K562 (cell line): ENCODE measurements at regions not wholly inside any gene's neighbourhood (a gene's known extent, or its start where the extent isn't known, plus 50 kb on each side); places are given as distances from the start of the nearest gene placed in this dataset.

ENCODE experiments used
- ATAC-seq: fragments of 200-7000 bp; cut with Tn5 transposase; 3 replicates; pipeline ENCODE4 v1.9.1; 2020; ENCODE audit warnings: moderate library complexity
- BruUV-seq: library from RNA; stranded (reverse); fragments of 400-500 nt; replicated peaks from 2 replicates; lab custom pipeline; 2021; lab: Mats Ljungman, UMichigan
- CTCF ChIA-PET: fragments of 300-600 bp; formaldehyde crosslinking; extraction: SDS; loops from one replicate; lab custom pipeline; 2021; ENCODE audit warnings: low intra/inter-chr PET ratio; lab: Yijun Ruan, JAX
- POLR2A ChIA-PET: fragments of 300-600, 350-650 bp; sonication (Branson Sonifier 250); formaldehyde crosslinking; extraction: SDS; loops from one replicate; lab custom pipeline; 2021; ENCODE audit warnings: antibody characterized with exemption, inconsistent platforms; lab: Yijun Ruan, JAX
- DNase-seq, 4 experiments: peaks; one replicate each; pipeline versions ENCODE4 v3.0.0 to v3.0.0-alpha.2; 2011 to 2018; ENCODE audit warnings: low spot score in 3 of 4, mixed read lengths in 3 of 4; ENCODE audit errors: extremely low read depth in 1 of 4
- FAIRE-seq: peaks from 2 replicates; lab custom pipeline; 2011; peaks lifted over from hg19 to GRCh38; lab: Jason Lieb, UNC
- H2AFZ ChIP-seq: 2 replicates; pipeline ENCODE4 v1.6.0; 2011; ENCODE audit warnings: low read depth, low read length, control low read depth, inconsistent platforms
- H3K27ac ChIP-seq: fragments of 200-600 bp; 3 replicates; pipeline ENCODE4 v1.8.0; 2011; ENCODE audit warnings: low read depth, mild to moderate bottlenecking, control low read depth, inconsistent platforms, low read length, moderate library complexity, mixed read lengths; ENCODE audit errors: extremely low read depth
- H3K27me3 ChIP-seq, 2 experiments: fragments of 300-600 bp in 1 of 2; 2 replicates in 1 of 2; 3 replicates in 1 of 2; pipeline versions ENCODE4 v1.6.0 to v1.8.0; 2011; ENCODE audit warnings: inconsistent platforms in 2 of 2, low read length in 2 of 2, mild to moderate bottlenecking in 1 of 2, mixed read lengths in 1 of 2, moderate library complexity in 1 of 2; ENCODE audit not compliant: control insufficient read depth in 2 of 2, insufficient read depth in 2 of 2
- H3K36me3 ChIP-seq: fragments of 300-600 bp; 3 replicates; pipeline ENCODE4 v1.8.0; 2011; ENCODE audit warnings: mild to moderate bottlenecking, low read length, inconsistent platforms; ENCODE audit not compliant: control insufficient read depth, insufficient read depth
- H3K4me1 ChIP-seq, 2 experiments: fragments of 200-600 bp in 1 of 2; replicated peaks in 1 of 2; 2 replicates in 1 of 2; 3 replicates in 1 of 2; pipeline versions ENCODE4 v1.5.1 to v1.8.0; 2011; ENCODE audit warnings: inconsistent platforms in 2 of 2, low read length in 2 of 2, mild to moderate bottlenecking in 1 of 2, mixed read lengths in 1 of 2, moderate library complexity in 1 of 2; ENCODE audit not compliant: control insufficient read depth in 2 of 2, insufficient read depth in 2 of 2
- H3K4me2 ChIP-seq: 2 replicates; pipeline ENCODE4 v1.6.1; 2011; ENCODE audit warnings: low read length, control low read depth, inconsistent platforms, mixed read lengths; ENCODE audit not compliant: insufficient read depth
- H3K4me3 ChIP-seq: fragments of 200-600 bp; sonication (generic), shearing (Covaris generic); 2 replicates; pipeline ENCODE4 v1.5.1; 2016; ENCODE audit warnings: control low read depth, inconsistent platforms
- H3K79me2 ChIP-seq: fragments of 200-600 bp; 3 replicates; pipeline ENCODE4 v1.8.0; 2011; ENCODE audit warnings: low read length, inconsistent platforms; ENCODE audit not compliant: control insufficient read depth, insufficient read depth
- H3K9ac ChIP-seq, 2 experiments: 2 replicates each; pipeline versions ENCODE4 v1.6.0 to v1.6.1; 2011; ENCODE audit warnings: low read depth in 2 of 2, low read length in 2 of 2, control low read depth in 1 of 2, inconsistent platforms in 1 of 2, mild to moderate bottlenecking in 1 of 2, mixed read lengths in 1 of 2; ENCODE audit not compliant: insufficient read depth in 1 of 2
- H3K9me1 ChIP-seq: one replicate; pipeline ENCODE4 v1.6.0; 2011; ENCODE audit warnings: inconsistent platforms, mild to moderate bottlenecking, low read length, moderate library complexity; ENCODE audit not compliant: control insufficient read depth, insufficient read depth
- H3K9me3 ChIP-seq: replicated peaks from 2 replicates; pipeline ENCODE4 v1.5.1; 2011; ENCODE audit warnings: low read depth, low read length, inconsistent platforms; ENCODE audit not compliant: control insufficient read depth, insufficient read depth
- H4K20me1 ChIP-seq: replicated peaks from 2 replicates; pipeline ENCODE4 v1.6.1; 2011; ENCODE audit warnings: low read length, inconsistent platforms, mixed read lengths; ENCODE audit not compliant: control insufficient read depth, insufficient read depth
- HNRNPUL1 ChIP-seq: fragments of 200-400 bp; formaldehyde crosslinking; IDR thresholded peaks from 2 replicates; pipeline ENCODE4 v1.6.1; 2017; ENCODE audit warnings: low read length
- MAFG ChIP-seq: fragments of 450-650 bp; conservative IDR thresholded peaks from 2 replicates; pipeline ENCODE4 v1.6.1; 2016; ENCODE audit warnings: missing genetic modification characterization, missing compliant biosample characterization
- MEIS2 ChIP-seq: fragments of 450-650 bp; IDR thresholded peaks from 2 replicates; pipeline ENCODE4 v1.6.1; 2014; ENCODE audit warnings: mild to moderate bottlenecking; ENCODE audit not compliant: partially characterized antibody
- RBBP5 ChIP-seq: fragments of 200-600 bp; sonication (generic); IDR thresholded peaks from 2 replicates; pipeline ENCODE4 v1.6.1; 2012; ENCODE audit warnings: borderline replicate concordance, mild to moderate bottlenecking, low read length, control low read depth, inconsistent platforms; ENCODE audit not compliant: insufficient read depth, poor library complexity, severe bottlenecking
- SMARCA4 ChIP-seq: fragments of 450-650 bp; IDR thresholded peaks from 2 replicates; pipeline ENCODE4 v1.6.1; 2016
- ZBTB1 ChIP-seq: sonication (generic); formaldehyde crosslinking; IDR thresholded peaks from 2 replicates; pipeline ENCODE4 v1.8.1; 2023; ENCODE audit warnings: missing genetic modification reagents, low read depth, mild to moderate bottlenecking, borderline replicate concordance
- ZBTB49 ChIP-seq: sonication (generic); formaldehyde crosslinking; IDR thresholded peaks from 2 replicates; pipeline ENCODE4 v1.8.0; 2022; ENCODE audit warnings: missing genetic modification reagents, mild to moderate bottlenecking, borderline replicate concordance
- ZNF316 ChIP-seq: fragments of 450-650 bp; IDR thresholded peaks from 2 replicates; pipeline ENCODE4 v1.6.1; 2016
- WGBS: fragments of 100-300 bp; shearing (Covaris generic); methylation state at CpG from one replicate; pipeline ENCODE4 v1.1.6; 2016; ENCODE audit warnings: low coverage, mixed read lengths; ENCODE audit not compliant: insufficient coverage; ENCODE audit errors: missing lambda C conversion rate; 5-methylcytosine and 5-hydroxymethylcytosine counted together
- in situ Hi-C: fragments of 300-500 bp; cut with MboI; formaldehyde crosslinking; loops from 4 replicates; pipeline ENCODE4 v1.15.0; 2018; ENCODE audit warnings: inconsistent platforms, mixed read lengths
- intact Hi-C: fragments of 100-400 bp; cut with micrococcal nuclease; formaldehyde crosslinking; loops from 2 replicates; pipeline ENCODE4 v1.14.2; 2022

- no peak overlapping the region for H3K4me3 ChIP-seq
- H3K79me2 ChIP-seq = no peaks in the 10 kb centered on the region
- no peaks in the 10 kb centered on the region for H3K27me3 ChIP-seq
- DNase-seq = no peak
- H3K4me1 ChIP-seq = no peaks in the 10 kb centered on the region
- no peaks in the 10 kb centered on the region for H3K36me3 ChIP-seq
- in situ Hi-C loops = no loop called here
- H3K4me2 ChIP-seq = no peak overlapping the region
- no peak overlapping the region for H3K27ac ChIP-seq
- H3K9me3 ChIP-seq = no peaks in the 10 kb centered on the region
- no peak for ATAC-seq
- no peak overlapping the region for H2AFZ ChIP-seq
- no peak for TF ChIP-seq HNRNPUL1
- TF ChIP-seq SMARCA4 = no peak
- no peak for TF ChIP-seq MAFG (tag)
- TF ChIP-seq MEIS2 = no peak
- TF ChIP-seq ZNF316 = no peak
- no peak for TF ChIP-seq RBBP5
- no peak for TF ChIP-seq ZBTB1 (CRISPR knock-in tag)
- TF ChIP-seq ZBTB49 (CRISPR knock-in tag) = no peak
- TF ChIP-seq, all 486 proteins: peak for 0
- POLR2A ChIA-PET = no interaction called here
- CTCF ChIA-PET = no interaction called here
- Histone ChIP-seq H3K9me1 (no peaks in the 10 kb centered on the region), H3K9ac (no peak overlapping the region), H4K20me1 (no peaks in the 10 kb centered on the region)
- no peak for FAIRE-seq
- WGBS = 0% methylated on average over 1 of the region's 1 CpG
- intact Hi-C loops = no loop called here
- BruUV-seq = no TSS peak
These were observed 340.4 kb upstream of the FBXO33 start for GRCh38 chr14:39772627-39773026.
